ENCODE measurements at regions not wholly inside any gene's neighbourhood (a gene's known extent, or its start where the extent isn't known, plus 50 kb on each side); places are given as distances from the start of the nearest gene placed in this dataset.

GRCh38 chr1:177746155-177746554, 223.7 kb downstream of the SEC16B start:
- Histone ChIP-seq H3K4me3 (ENCODE audit: low read length, poor library complexity, severe bottlenecking) (no peak overlapping the region), H3K79me2 (ENCODE audit: insufficient read depth, low read length) (no peaks in the 10 kb centered on the region), H3K9me3 (ENCODE audit: insufficient read depth, low read depth, low read length) (no peaks in the 10 kb centered on the region), H3K4me2 (ENCODE audit: low read depth, low read length, poor library complexity, severe bottlenecking) (no peak overlapping the region), H2AFZ (ENCODE audit: low read length) (no peak overlapping the region), H3K36me3 (ENCODE audit: insufficient read depth, low read length) (no peaks in the 10 kb centered on the region), H3F3A (ENCODE audit: low read depth) (no peaks in the 10 kb centered on the region), H3K9ac (ENCODE audit: low read depth, low read length, poor library complexity, severe bottlenecking) (no peak overlapping the region), H3K4me1 (ENCODE audit: insufficient read depth, low read length, poor library complexity, severe bottlenecking) (no peaks in the 10 kb centered on the region), H3K9me2 (replicated peaks; ENCODE audit: low read depth, low read length) (no peaks in the 10 kb centered on the region), H4K20me1 (ENCODE audit: insufficient read depth, low read length, poor library complexity, severe bottlenecking) (no peaks in the 10 kb centered on the region), H3K27me3 (ENCODE audit: insufficient read depth, low read length, poor library complexity, severe bottlenecking) (no peaks in the 10 kb centered on the region)
- TF ChIP-seq, protein P1, sequence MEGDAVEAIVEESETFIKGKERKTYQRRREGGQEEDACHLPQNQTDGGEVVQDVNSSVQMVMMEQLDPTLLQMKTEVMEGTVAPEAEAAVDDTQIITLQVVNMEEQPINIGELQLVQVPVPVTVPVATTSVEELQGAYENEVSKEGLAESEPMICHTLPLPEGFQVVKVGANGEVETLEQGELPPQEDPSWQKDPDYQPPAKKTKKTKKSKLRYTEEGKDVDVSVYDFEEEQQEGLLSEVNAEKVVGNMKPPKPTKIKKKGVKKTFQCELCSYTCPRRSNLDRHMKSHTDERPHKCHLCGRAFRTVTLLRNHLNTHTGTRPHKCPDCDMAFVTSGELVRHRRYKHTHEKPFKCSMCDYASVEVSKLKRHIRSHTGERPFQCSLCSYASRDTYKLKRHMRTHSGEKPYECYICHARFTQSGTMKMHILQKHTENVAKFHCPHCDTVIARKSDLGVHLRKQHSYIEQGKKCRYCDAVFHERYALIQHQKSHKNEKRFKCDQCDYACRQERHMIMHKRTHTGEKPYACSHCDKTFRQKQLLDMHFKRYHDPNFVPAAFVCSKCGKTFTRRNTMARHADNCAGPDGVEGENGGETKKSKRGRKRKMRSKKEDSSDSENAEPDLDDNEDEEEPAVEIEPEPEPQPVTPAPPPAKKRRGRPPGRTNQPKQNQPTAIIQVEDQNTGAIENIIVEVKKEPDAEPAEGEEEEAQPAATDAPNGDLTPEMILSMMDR (conservative IDR thresholded peaks at IDR 0.05; ENCODE audit: low read length): no peak
- TF ChIP-seq EZH2phosphoT487 (IDR thresholded peaks at IDR 0.05; ENCODE audit: borderline replicate concordance): no peak

DNA sequence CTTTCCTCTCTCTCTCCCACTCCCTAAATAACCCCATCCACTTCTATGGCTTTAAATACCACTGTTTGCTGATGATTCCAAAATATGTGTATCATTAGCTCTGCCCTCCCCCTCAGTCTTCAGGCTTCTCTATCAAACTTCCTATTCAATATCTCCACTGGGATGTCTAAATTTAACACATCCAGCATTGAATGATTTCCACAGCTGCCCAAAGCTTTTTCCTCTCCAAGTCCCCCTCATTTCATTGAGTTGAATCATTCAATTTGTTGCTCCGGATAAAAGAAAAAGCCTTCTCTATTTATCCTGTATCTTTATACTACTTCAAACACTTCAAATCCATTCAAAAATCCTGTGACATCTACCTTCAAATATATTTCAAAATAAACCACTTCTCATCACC, 225.0 kb downstream of the SEC16B start:
- no peak overlapping the region for H3K4me3 ChIP-seq (ENCODE audit: low read length, poor library complexity, severe bottlenecking)
- no peaks in the 10 kb centered on the region for H3K9me3 ChIP-seq (ENCODE audit: insufficient read depth, low read depth, low read length)
- H2AFZ ChIP-seq (ENCODE audit: low read length): no peak overlapping the region
- TF ChIP-seq, protein P1 (conservative IDR thresholded peaks at IDR 0.05; ENCODE audit: low read length): no peak
- no peak for TF ChIP-seq EZH2phosphoT487 (IDR thresholded peaks at IDR 0.05; ENCODE audit: borderline replicate concordance)
- H3K9me2 ChIP-seq (replicated peaks; ENCODE audit: low read depth, low read length): no peaks in the 10 kb centered on the region
- no peaks in the 10 kb centered on the region for H3K36me3 ChIP-seq (ENCODE audit: insufficient read depth, low read length)
- H3F3A ChIP-seq (ENCODE audit: low read depth): no peaks in the 10 kb centered on the region
- no peaks in the 10 kb centered on the region for H3K4me1 ChIP-seq (ENCODE audit: insufficient read depth, low read length, poor library complexity, severe bottlenecking)
- H3K79me2 ChIP-seq (ENCODE audit: insufficient read depth, low read length): no peaks in the 10 kb centered on the region
- no peak overlapping the region for H3K4me2 ChIP-seq (ENCODE audit: low read depth, low read length, poor library complexity, severe bottlenecking)
- H3K27me3 ChIP-seq (ENCODE audit: insufficient read depth, low read length, poor library complexity, severe bottlenecking): no peaks in the 10 kb centered on the region
- H4K20me1 ChIP-seq (ENCODE audit: insufficient read depth, low read length, poor library complexity, severe bottlenecking): no peaks in the 10 kb centered on the region
- H3K9ac ChIP-seq (ENCODE audit: low read depth, low read length, poor library complexity, severe bottlenecking): no peak overlapping the region

- Histone ChIP-seq H3K36me3 (ENCODE audit: insufficient read depth, low read length) (no peaks in the 10 kb centered on the region), H3K4me2 (ENCODE audit: low read depth, low read length, poor library complexity, severe bottlenecking) (no peak overlapping the region), H2AFZ (ENCODE audit: low read length) (no peak overlapping the region), H3K9ac (ENCODE audit: low read depth, low read length, poor library complexity, severe bottlenecking) (no peak overlapping the region), H3K4me1 (ENCODE audit: insufficient read depth, low read length, poor library complexity, severe bottlenecking) (no peaks in the 10 kb centered on the region), H3K4me3 (ENCODE audit: low read length, poor library complexity, severe bottlenecking) (no peak overlapping the region), H3F3A (ENCODE audit: low read depth) (no peaks in the 10 kb centered on the region), H3K9me2 (replicated peaks; ENCODE audit: low read depth, low read length) (no peaks in the 10 kb centered on the region), H4K20me1 (ENCODE audit: insufficient read depth, low read length, poor library complexity, severe bottlenecking) (no peaks in the 10 kb centered on the region), H3K9me3 (ENCODE audit: insufficient read depth, low read depth, low read length) (no peaks in the 10 kb centered on the region), H3K27me3 (ENCODE audit: insufficient read depth, low read length, poor library complexity, severe bottlenecking) (no peaks in the 10 kb centered on the region), H3K79me2 (ENCODE audit: insufficient read depth, low read length) (no peaks in the 10 kb centered on the region)
- TF ChIP-seq, protein P1 (conservative IDR thresholded peaks at IDR 0.05; ENCODE audit: low read length): no peak
- TF ChIP-seq EZH2phosphoT487 (IDR thresholded peaks at IDR 0.05; ENCODE audit: borderline replicate concordance): no peak
Observed at GRCh38 chr1:177741476-177741875, 228.4 kb downstream of the SEC16B start.
